Right kidney (tissue), 1 donor: ENCODE measurements at regions not wholly inside any gene's neighbourhood (a gene's known extent, or its start where the extent isn't known, plus 50 kb on each side); places are given as distances from the start of the nearest gene placed in this dataset.

Experiments
- DNase-seq: peaks from one replicate; pipeline ENCODE4 v3.0.0-alpha.2; 2016

DNA sequence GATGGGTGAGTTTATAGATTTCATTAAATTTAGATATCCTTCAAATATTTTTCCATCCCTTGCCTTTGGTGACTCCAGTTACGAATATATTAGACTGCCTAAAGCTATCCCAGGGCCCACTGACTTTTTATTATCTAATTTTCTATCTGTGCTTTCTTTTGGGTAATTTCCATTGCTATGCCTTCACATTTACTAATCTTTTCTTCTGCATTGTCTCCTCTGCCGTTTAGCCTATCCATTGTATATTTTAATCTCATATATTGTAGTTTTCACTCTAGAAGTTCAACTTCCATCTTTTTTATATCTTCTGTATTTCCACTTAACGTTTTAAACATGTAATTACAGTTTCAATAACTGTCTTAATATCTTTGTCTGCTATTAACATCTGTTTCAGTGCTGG, 78.6 kb upstream of the HDAC9 start:
- DNase-seq, result no peak

DNA sequence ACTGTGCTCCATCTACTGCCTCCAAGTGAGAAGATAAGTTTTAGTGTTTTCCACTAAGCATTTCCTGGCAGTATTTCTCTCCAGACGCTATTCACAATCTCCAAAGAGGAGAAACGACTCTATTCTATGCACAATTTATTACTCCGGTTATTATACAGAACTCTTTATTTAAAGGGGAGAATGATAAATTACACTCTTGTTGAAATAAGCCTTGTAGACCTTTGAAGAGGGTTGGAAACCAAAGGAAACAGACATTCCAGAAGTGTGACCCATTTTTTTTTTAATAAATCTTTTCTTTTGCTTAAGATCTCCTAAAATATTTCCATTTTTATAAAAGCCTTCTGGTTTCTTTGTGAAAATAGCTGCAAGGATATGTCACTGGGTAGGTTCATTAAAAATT, 76.1 kb upstream of the HDAC9 start:
- no peak for DNase-seq

DNA sequence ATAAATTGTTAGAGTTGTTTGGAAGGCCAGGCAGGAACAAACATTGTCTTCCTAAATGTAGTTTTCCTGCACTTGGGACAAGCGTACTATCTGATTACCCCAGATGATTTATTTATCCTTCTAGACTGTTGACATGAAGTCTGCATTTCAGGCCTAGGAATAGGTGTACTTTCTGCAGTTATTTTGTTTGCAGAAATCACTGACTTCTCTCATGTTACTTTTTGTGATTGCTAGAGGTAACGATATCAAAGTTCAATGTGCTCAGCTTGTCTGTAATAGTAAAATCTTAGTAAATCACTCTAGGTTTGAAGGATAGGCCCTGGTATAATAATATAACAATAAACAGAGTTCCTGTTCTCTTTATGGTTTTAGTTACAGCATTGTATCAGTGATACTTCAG, 75.4 kb upstream of the HDAC9 start:
- peak; percentile 8 for DNase-seq

DNA sequence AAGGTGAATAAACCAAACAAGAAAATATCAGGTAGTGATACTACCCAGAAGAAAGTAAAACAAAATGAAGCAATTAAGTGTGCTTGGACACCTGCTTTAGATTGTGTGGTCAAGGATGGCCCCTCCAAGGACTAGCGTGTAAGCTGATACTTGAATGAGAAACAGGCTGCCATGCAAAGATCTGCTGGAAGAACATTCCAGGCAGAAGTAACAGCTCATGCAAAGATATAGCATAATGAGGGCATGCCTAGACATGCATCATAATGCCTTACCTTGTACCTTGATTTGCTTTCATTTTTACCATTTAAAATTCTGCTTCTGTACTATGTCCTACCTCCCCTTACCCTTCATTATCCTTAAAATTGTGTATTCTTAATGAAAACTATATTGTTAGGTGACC, 74.8 kb upstream of the HDAC9 start:
- DNase-seq, result no peak

DNA sequence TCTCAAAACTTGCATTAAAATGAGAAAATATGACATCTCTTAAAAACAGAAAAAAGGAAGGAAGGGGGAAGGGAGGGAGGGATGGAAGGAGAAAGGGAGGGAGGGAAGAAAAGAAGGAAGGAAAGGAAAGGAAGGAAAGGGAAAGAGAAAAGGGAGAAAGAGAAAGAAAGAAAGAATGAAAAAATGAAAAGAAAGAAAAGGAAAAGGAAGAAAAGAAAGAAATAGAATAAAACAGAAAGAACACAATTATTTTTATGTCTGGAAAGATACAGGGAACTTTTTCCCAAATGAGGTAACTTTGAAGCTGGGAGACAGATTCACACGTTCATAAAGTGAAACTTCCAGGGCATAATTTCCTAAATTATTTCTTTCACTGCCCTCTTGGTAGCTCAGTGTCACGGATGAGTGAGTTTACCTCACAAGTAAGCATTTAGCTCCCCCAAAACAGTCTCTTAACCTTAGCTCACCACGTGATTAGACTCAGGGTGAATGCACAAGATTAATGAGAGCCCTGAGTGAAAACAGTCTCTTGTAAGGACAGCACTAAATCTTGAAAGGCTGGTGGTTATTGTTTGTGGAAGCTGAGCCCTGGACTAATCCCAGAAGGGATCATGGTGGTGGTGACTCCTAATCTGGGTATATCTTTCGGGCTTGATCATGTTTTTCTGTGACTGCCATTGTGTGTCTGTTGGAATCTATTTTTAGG, 74.1 kb upstream of the HDAC9 start:
- DNase-seq, result peak; percentile 28

DNA sequence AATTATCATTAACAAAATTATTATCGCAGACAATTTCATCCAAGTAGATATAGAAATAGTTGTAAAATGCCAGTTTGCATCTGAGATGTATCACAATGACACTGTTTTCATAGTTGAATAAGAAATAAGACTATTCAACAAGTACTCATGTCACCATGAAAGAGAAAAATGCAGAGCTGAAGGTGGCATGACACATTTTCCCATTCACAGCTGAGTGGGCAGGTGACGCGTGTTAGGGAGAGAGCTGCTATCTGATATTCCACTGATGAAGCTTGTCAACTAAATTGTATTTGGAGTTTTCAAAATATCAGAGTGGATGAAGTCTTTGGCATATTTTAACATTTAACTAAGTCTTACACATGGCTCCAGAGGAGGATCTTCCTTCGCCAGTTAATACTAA, 70.3 kb upstream of the HDAC9 start:
- no peak for DNase-seq

DNA sequence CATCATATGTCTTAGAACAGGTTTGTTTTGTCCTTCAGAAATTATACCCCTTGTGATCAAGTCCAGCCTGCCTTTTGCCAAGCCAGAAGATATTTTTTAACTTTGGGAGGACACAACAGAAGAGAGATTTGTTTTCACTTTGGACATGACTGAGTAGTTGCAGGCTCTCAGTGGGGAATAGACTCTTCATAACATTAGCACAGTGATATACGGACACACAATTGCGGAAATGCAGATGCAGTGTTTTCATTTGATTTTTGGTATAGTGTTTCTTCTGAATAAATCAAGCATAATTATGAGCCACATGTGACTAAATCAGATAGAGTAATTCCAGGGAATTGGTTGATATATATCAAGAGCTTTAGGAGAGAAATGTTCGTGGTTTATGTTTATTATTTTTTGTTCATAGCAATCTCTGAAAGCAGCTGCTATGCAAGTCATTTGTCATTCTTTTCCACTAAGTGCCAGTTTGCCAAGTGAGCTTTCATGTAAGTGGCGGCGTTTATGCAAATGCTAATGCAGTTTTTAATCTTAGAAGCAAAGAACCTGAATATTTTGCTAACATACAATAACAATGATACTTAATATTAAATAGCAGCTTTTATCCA, 69.6 kb upstream of the HDAC9 start:
- DNase-seq, result peak; percentile 31

DNA sequence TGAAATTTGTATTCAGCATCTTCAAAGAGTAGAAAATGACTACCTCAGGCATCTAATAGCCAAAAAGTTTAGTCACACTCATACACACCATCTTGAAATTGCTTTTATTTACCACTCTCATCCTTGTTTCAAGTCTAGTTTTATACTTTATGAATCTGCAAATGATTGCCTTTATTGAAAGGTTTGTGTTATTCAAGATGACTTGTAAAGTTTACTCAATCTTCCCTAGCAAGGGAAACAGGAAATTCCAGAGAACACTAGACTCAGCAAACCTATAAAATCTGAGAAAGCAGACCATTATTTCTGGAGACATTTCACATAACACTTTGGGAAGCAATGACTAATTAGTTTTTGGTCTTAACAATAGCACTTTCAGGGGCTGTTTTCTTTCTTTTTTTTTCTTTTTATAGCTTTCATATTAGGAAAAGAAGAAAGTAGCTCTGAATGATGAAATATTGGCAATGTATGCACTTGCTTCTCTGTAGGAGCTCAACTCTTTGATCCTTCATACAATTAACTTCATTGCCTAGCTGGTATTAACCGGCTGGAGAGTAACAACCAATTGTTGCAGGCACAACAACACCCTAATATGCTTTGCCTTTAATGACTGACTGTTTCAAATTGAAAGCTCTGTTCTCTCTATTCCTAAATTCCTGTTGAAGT, 68.9 kb upstream of the HDAC9 start:
- peak; percentile 8 for DNase-seq

DNA sequence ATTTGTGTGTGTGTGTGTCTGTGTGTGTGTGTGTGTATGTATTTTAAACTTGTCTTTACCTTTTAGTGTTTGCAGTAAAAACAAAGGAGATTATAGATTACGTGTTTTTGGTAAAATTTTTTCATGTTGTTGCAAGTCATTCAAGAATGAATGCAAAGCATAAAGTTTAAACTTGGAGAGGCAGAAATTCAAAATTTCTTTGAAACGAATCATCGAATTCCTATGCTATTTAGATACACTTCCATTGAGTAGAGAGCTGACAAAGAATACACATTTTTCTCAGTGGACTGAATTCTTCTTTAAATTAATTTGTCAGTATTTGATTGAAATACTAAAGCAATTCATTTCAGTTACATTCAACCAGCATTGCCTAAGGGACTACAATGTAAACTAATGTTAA, 66.0 kb upstream of the HDAC9 start:
- DNase-seq, result no peak

DNA sequence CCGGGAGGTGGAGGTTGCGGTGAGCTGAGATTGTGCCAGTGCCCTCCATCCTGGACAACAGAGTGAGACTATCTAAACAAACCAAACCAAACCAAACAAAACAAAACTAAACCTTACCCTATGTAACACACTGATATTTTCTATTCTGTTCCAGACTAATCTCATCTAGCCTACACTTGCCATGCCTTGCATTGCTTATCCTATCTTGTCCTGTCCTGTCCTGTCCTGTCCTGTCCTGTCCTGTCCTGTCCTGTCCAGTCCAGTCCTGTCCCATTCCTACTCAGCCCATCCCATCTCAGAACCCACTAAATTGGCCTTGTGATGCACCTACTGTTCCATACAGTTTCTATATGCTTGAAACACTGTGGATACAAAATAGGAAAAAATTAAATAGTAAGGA, 64.7 kb upstream of the HDAC9 start:
- DNase-seq, result no peak

DNA sequence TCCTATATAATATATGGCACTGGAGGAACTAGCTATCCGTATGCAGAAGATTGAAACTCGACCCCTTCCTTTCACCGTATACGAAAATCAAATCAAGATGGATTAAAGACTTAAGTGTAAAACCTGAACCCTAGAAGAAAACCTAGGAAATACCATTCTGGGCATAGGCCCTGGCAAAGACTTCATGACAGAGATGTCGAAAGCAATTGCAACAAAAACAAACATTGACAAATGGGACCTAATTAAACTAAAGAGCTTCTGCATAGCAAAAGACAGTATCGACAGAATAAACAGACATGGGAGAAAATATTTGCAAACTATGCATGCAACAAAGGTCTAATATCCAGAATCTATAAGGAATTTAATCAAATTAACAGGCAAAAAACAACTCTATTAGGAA, 61.4 kb upstream of the HDAC9 start:
- DNase-seq, result no peak

DNA sequence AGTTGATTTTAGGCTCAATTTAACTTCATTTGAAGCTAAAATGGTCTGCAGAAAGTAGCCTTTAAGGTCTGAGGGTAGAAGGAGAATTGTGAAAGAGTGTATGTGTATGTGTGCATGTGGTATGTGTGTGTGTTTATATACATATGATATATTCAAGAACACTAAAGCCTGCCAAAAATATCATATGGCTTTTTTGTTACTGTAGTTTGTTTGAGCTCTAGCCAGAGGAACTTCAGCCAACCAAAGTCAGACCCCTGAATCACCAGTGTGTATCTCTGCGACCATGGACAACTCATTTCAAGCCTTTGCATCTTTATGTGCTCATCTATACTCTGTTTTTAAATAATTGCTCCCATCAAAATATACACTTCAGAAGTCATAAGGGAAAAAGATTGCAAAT, 58.4 kb upstream of the HDAC9 start:
- DNase-seq, result no peak

DNA sequence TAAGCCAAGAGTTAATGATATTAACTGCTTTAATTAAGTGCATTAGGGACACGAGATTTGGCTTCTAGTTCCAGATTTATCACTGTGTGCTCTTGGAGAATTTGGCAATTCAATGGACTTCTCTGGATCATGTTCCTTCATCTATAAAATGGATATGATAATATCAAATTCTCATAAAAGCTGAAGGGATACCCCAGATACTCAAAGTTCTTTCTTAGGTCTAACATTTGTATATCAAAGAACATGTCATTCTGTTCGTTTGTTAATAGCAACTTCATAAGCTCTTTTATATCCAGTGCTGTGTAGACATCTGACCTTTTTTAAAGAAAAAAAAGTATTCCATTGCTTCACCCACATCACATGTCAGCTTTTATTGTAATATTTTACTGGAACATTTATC, 54.6 kb upstream of the HDAC9 start:
- no peak for DNase-seq

DNA sequence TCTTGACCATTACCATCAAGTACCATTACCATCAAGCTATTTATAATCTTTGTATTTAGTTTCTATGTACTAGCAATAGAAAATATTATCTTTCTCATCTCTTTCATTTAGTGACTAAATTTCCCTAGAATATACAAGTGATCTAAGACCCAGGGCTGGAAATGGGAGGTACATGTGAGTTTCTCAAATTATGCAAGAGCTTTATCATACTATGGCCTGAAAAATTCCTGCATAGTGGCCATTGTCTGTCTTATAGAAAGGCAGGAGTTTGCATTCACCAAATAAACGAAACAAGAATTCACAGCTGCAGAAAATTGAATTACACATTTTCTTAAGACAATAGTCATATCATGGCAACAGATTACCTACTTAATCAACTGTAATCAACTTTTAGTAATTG, 50.7 kb upstream of the HDAC9 start:
- DNase-seq, result no peak

DNA sequence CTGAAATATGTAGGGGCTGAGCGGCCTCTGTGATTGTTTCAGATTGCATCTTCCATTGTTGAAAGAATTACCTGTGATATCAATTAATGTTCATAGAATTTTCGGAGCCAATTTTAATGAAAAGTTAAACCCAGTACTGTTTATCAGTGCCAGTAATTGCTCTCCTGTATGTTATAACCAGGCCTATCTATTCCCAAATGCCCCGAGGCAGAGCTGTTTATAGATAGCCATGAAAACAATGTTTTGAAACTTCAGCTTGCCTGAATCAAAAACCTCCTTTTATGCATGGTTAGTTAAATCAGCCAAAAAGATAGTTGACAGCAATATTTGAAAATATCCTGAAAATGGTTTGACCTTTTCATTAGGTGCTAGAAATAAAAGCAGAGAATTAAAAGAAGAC, 50.1 kb upstream of the HDAC9 start:
- DNase-seq, result no peak
